HG02852 (cell line): ENCODE measurements at regions not wholly inside any gene's neighbourhood (a gene's known extent, or its start where the extent isn't known, plus 50 kb on each side); places are given as distances from the start of the nearest gene placed in this dataset.

ENCODE experiments used
- ATAC-seq: cut with Tn5 transposase; IDR thresholded peaks from one replicate; pipeline ENCODE4 v1.9.1; 2021; ENCODE audit warnings: mild to moderate bottlenecking, moderate library complexity; ENCODE audit not compliant: unreplicated experiment

- no peak for ATAC-seq
Measured at GRCh38 chr7:67807826-67808225, 811.2 kb downstream of the TYW1 start.

DNA sequence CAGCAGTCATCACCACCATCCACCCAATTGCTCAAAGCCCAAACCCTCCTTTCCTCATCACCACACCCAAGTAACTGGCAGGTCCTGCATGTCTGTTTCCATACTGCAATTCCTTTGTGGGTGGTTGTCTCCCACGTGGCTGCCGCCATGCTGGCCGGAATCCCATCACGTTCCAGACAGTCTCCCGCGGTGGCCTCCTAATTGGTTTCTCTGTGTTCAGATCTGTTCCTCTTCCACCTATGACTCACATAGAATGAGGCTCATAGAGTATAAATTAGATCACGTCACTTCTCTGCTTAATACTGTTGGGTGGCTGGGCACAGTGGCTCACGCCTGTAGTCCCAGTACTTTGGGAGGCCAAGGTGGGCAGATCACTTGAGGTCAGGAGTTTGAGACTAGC is 813.0 kb downstream of the TYW1 start:
- ATAC-seq = no peak

- ATAC-seq = no peak
Measured at GRCh38 chr7:67813621-67814292, 817.1 kb downstream of the TYW1 start.

GRCh38 chr7:67817481-67817880 is 820.8 kb downstream of the TYW1 start:
- no peak for ATAC-seq

DNA sequence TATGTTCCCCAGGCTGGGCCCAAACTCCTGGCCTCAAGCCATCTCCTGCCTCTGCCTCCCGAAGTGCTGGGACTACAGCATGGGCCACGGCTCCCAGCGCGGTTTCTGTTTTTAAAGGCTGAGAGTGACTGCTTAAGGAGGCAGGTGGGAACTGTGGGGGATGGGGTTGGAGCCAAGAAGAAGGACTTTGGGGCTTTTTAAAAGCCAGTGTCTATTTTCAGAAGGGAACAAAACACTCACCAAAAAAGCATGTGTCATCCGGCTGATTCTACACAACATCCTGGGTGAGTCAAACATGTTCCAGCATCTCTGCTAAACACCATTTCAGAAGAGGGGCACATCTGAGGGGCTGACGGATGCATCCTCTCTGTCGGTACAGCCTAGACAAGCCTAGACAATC is 824.5 kb downstream of the TYW1 start:
- no peak for ATAC-seq

- no peak for ATAC-seq
Measured at GRCh38 chr7:67823345-67823744, 826.7 kb downstream of the TYW1 start.

- no peak for ATAC-seq
Measured at GRCh38 chr7:67825356-67825755, 828.7 kb downstream of the TYW1 start.

- ATAC-seq = no peak
Measured at GRCh38 chr7:67841896-67842295, 845.3 kb downstream of the TYW1 start.

DNA sequence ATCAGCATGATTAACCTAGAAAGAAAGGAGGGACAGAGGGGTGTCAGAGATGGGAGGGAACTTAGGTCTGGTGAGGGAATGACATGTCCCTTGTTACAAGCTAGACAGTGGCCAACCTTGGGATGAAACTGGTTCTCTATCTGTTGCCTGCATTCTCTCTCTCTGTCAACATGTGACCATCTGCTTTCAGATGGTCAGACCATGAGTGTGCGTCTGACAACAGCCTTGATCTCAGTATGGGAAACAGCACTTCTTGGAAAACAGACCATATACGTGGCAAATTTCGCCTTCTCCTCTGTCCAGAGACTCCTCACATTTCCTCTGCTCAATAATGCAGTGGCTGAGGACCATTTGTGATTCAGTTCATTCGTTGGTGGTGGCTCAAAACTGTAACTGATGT is 845.9 kb downstream of the TYW1 start:
- no peak for ATAC-seq

DNA sequence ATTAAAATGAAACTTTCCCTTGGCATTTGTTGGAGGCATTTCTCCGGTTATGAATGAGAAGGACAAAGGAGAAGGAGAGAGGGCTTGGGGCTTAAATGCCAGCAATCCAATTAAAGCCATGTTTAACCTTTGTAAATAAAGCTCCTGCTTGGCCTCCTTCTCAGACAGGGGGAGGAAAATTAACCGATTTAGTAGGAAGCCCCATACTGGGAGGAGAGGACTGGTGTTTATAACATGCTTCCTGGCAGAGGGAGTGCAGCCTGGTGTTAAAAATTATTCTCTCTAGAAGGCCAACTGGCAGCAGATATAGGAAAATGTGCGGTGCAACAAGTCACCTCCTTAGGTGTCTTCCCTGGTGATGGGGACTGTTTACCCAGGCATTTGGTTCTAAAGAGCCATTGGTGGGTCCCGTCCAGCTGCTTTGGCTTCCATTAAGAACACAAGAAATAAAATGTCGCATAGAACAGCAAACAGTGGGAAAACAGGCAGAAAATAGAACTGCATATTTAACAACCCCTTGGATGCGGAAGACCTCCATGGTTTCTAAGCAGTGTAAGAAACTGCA is 846.5 kb downstream of the TYW1 start:
- ATAC-seq = no peak

DNA sequence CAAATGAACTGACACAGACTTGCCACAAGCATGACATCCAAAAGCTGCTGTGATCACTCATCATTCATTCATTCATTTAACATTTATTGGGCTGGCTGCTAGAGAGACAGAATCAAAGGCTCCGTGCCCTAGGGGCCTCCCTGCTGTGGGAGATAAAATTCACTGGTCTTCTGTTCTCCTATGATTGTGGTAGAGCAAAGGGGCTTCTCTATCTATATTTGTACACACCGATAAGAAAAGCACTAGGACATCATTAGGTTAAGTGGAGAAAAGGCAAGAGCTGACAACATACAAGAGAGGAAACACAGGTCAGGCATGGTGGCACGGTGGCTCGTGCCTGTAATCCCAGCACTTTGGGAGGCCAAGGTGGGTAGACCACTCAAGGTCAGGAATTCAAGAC is 847.0 kb downstream of the TYW1 start:
- no peak for ATAC-seq

DNA sequence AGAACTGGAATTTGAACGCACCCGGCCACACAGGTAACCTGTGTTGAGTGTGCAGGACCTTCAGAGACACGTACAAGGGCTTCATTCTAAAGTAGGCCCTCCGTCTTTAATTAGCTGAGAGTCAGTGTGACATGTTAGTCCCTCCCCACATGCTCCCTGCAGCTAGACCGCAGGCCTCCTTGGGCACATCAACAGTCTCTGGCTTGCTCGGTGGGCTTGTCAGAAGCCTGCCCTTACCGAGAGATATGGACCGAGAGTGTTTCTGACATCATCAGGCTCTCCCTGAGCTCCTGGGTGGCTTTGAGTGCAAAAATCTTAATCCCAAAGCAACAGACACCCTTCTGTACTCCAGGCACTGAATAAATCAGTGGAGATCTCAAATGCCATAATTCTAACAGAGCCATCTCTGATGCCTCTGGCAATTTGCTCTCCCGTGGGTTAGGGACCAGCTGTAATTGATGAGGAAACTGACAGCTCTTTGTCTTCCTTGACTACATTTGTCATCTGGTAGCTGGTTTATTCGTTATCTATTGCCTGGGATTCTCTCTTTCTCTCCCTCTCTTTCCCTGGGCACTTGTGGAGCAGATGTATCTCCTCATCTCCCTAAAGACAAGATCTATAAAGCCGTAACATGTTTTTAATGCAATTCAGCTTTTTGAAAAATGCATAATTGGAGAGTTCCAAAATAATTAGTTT is 850.6 kb downstream of the TYW1 start:
- no peak for ATAC-seq

GRCh38 chr7:67854221-67855178 is 857.9 kb downstream of the TYW1 start:
- ATAC-seq = no peak

DNA sequence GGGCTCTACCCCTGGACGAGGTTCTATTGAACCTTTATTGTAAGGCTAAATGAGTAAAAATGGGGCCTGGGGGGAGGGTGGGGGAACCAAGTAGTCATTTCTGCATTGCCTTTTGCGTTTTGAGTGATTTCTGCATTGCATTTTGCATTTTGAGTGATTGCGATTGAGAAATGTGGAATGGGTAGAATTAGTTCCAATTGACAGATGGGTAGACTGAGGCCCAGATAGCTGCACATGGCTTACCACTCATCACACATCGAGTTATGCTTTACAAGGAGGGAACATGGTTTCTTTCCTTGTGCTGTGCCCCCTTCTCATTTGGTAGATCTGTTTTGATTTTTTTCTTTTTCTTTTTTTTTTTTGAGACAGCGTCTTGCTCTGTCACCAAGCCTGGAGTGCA is 858.7 kb downstream of the TYW1 start:
- ATAC-seq = no peak

- no peak for ATAC-seq
Measured at GRCh38 chr7:67856046-67856445, 859.4 kb downstream of the TYW1 start.

- ATAC-seq = no peak
Measured at GRCh38 chr7:67857698-67858097, 861.1 kb downstream of the TYW1 start.

- no peak for ATAC-seq
Measured at GRCh38 chr7:67858931-67859330, 862.3 kb downstream of the TYW1 start.

GRCh38 chr7:67863911-67864310 is 867.3 kb downstream of the TYW1 start:
- ATAC-seq = no peak

DNA sequence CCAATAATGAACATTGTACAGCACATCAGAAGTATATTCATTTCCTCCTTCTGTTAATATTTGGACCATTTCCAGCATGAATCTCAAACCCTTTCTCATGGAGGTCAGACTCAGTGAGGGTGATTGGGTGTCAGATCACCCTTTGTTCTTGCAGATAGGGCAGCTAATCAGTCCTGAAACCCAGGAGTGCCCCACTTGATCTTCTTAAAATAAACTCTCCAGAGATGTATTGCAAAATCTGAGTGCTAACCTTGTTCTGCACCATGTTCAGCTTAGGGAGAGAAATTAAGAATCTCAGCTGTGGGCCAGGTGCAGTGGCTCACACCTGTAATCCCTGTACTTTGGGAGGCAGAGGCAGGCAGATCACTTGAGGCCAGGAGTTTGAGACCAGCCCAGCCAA is 869.4 kb downstream of the TYW1 start:
- no peak for ATAC-seq

DNA sequence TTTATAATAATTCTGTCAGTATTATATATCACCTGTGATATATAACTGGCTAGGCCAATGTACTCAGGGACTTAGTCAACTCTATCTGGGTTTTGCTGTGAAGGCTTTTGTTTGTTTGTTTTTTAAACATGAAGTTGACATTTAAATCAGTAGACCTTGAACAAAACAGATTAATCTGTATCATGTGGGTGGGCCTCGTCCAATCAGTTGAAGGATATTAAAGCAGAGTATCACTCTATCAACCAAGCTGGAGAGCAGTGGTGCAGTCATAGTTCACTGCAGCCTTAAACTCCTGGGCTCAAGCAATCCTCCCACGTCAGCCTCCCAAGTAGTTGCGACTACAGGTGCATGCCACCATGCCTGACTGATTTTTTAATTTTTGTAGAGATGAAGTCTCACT is 870.2 kb downstream of the TYW1 start:
- ATAC-seq = no peak

GRCh38 chr7:67870396-67870795 is 873.8 kb downstream of the TYW1 start:
- no peak for ATAC-seq
